ENCODE measurements at regions not wholly inside any gene's neighbourhood (a gene's known extent, or its start where the extent isn't known, plus 50 kb on each side); places are given as distances from the start of the nearest gene placed in this dataset.
"Not testable (repeated sequence)": the region's sequence is repeated elsewhere in the genome, so short reads cannot be mapped to it uniquely, and the experiment has no call there.

GRCh38 chrX:1053072-1053471, 159.4 kb downstream of the CRLF2 start:
- H3K4me3 ChIP-seq (ENCODE audit: low read depth, low read length), result no peak overlapping the region
- TF ChIP-seq CTCF (conservative IDR thresholded peaks at IDR 0.05; ENCODE audit: low read depth, low read length), result no peak
- DNase-seq (ENCODE audit: low read depth), result no peak

- no peak overlapping the region for H3K4me3 ChIP-seq (ENCODE audit: low read depth, low read length)
- DNase-seq (ENCODE audit: low read depth), result no peak
- TF ChIP-seq CTCF (conservative IDR thresholded peaks at IDR 0.05; ENCODE audit: low read depth, low read length), result no peak
These were observed 160.4 kb downstream of the CRLF2 start for GRCh38 chrX:1052021-1052420.

- no peak overlapping the region for H3K4me3 ChIP-seq (ENCODE audit: low read depth, low read length)
- DNase-seq (ENCODE audit: low read depth), result no peak
- no peak for TF ChIP-seq CTCF (conservative IDR thresholded peaks at IDR 0.05; ENCODE audit: low read depth, low read length)
These were observed 161.0 kb downstream of the CRLF2 start for GRCh38 chrX:1051421-1051820.

GRCh38 chrX:1045680-1046314, 166.7 kb downstream of the CRLF2 start:
- DNase-seq (ENCODE audit: low read depth), result no peak
- H3K4me3 ChIP-seq (ENCODE audit: low read depth, low read length), result no peak overlapping the region
- no peak for TF ChIP-seq CTCF (conservative IDR thresholded peaks at IDR 0.05; ENCODE audit: low read depth, low read length)

- H3K4me3 ChIP-seq (ENCODE audit: low read depth, low read length), result no peak overlapping the region
- no peak for TF ChIP-seq CTCF (conservative IDR thresholded peaks at IDR 0.05; ENCODE audit: low read depth, low read length)
- DNase-seq (ENCODE audit: low read depth), result no peak
These were observed 171.4 kb downstream of the CRLF2 start for GRCh38 chrX:1041091-1041490.

GRCh38 chrX:1035931-1036330, 176.5 kb downstream of the CRLF2 start:
- not testable (repeated sequence) for H3K4me3 ChIP-seq (ENCODE audit: low read depth, low read length); DNase-seq (ENCODE audit: low read depth)

GRCh38 chrX:1035206-1035605, 177.2 kb downstream of the CRLF2 start:
- no peak overlapping the region for H3K4me3 ChIP-seq (ENCODE audit: low read depth, low read length)
- no peak for DNase-seq (ENCODE audit: low read depth)
- TF ChIP-seq CTCF (conservative IDR thresholded peaks at IDR 0.05; ENCODE audit: low read depth, low read length), result no peak
